PC-9 (cell line): ENCODE measurements at regions not wholly inside any gene's neighbourhood (a gene's known extent, or its start where the extent isn't known, plus 50 kb on each side); places are given as distances from the start of the nearest gene placed in this dataset.

Source experiments
- BruUV-seq: library from RNA; stranded (reverse); fragments of 400-500 nt; replicated peaks from 2 replicates; lab custom pipeline; 2021; lab: Mats Ljungman, UMichigan
- CTCF ChIA-PET: fragments of 300-600 bp; sonication (Branson Sonifier 250); formaldehyde crosslinking; loops from one replicate; lab custom pipeline; 2022; ENCODE audit warnings: antibody characterized with exemption; lab: Charles Lee
- POLR2A ChIA-PET: fragments of 300-600 bp; sonication (Branson Sonifier 250); formaldehyde crosslinking; loops from one replicate; lab custom pipeline; 2022; ENCODE audit warnings: antibody characterized with exemption; ENCODE audit not compliant: unreplicated experiment; lab: Charles Lee
- DNase-seq, 2 experiments: peaks; one replicate each; pipeline versions ENCODE4 v3.0.0 to v3.0.0-alpha.2; 2015 to 2022; ENCODE audit warnings: mixed read lengths in 1 of 2
- H2AFZ ChIP-seq: fragments of 200-600 bp; sonication (generic); 2 replicates; pipeline ENCODE4 v1.8.1; 2017; ENCODE audit warnings: antibody characterized with exemption
- H3F3A ChIP-seq: fragments of 200-600 bp; sonication (generic); 2 replicates; pipeline ENCODE4 v1.8.1; 2017; ENCODE audit warnings: antibody characterized with exemption, mild to moderate bottlenecking, low read depth; ENCODE audit not compliant: insufficient read depth
- H3K27ac ChIP-seq: fragments of 200-600 bp; sonication (generic); 2 replicates; pipeline ENCODE4 v1.6.1; 2016; ENCODE audit warnings: mixed run types
- H3K27me3 ChIP-seq: fragments of 200-600 bp; sonication (generic); 2 replicates; pipeline ENCODE4 v1.6.1; 2016; ENCODE audit warnings: low read depth, mixed run types; ENCODE audit not compliant: insufficient read depth
- H3K36me3 ChIP-seq: fragments of 200-600 bp; sonication (generic); 2 replicates; pipeline ENCODE4 v1.6.1; 2016; ENCODE audit warnings: low read depth, mixed run types
- H3K4me1 ChIP-seq: fragments of 200-600 bp; sonication (generic); replicated peaks from 2 replicates; pipeline ENCODE4 v1.6.1; 2016; ENCODE audit warnings: mixed run types; ENCODE audit not compliant: insufficient read depth
- H3K4me2 ChIP-seq: fragments of 200-600 bp; sonication (generic); 2 replicates; pipeline ENCODE4 v1.6.1; 2017; ENCODE audit warnings: mixed run types
- H3K4me3 ChIP-seq: fragments of 200-600 bp; sonication (generic); 2 replicates; pipeline ENCODE4 v1.6.1; 2016; ENCODE audit warnings: mixed run types
- H3K79me2 ChIP-seq: fragments of 200-600 bp; sonication (generic); 2 replicates; pipeline ENCODE4 v1.6.1; 2017; ENCODE audit warnings: low read depth, mixed run types
- H3K9me2 ChIP-seq: fragments of 200-600 bp; sonication (generic); 2 replicates; pipeline ENCODE4 v1.8.1; 2017; ENCODE audit warnings: mild to moderate bottlenecking; ENCODE audit not compliant: insufficient read depth
- H3K9me3 ChIP-seq: fragments of 200-600 bp; sonication (generic); 2 replicates; pipeline ENCODE4 v1.8.1; 2016; ENCODE audit warnings: low read depth; ENCODE audit not compliant: insufficient read depth
- H4K20me1 ChIP-seq: fragments of 200-600 bp; sonication (generic); 2 replicates; pipeline ENCODE4 v1.8.1; 2017; ENCODE audit not compliant: insufficient read depth
- EZH2 ChIP-seq: fragments of 200-600 bp; sonication (generic); IDR thresholded peaks from 2 replicates; pipeline ENCODE4 v1.8.0; 2017; ENCODE audit warnings: antibody characterized with exemption, low read depth
- intact Hi-C: fragments of 100-400 bp; cut with micrococcal nuclease; formaldehyde crosslinking; loops from one replicate; pipeline ENCODE4 v1.10.0; 2022; ENCODE audit not compliant: unreplicated experiment
- TF ChIP-seq, protein P1 (sequence below): fragments of 200-600 bp; sonication (generic); conservative IDR thresholded peaks from 2 replicates; pipeline ENCODE4 v1.6.1; 2017; ENCODE audit warnings: mixed run types, antibody characterized with exemption, mild to moderate bottlenecking, moderate library complexity

DNA sequence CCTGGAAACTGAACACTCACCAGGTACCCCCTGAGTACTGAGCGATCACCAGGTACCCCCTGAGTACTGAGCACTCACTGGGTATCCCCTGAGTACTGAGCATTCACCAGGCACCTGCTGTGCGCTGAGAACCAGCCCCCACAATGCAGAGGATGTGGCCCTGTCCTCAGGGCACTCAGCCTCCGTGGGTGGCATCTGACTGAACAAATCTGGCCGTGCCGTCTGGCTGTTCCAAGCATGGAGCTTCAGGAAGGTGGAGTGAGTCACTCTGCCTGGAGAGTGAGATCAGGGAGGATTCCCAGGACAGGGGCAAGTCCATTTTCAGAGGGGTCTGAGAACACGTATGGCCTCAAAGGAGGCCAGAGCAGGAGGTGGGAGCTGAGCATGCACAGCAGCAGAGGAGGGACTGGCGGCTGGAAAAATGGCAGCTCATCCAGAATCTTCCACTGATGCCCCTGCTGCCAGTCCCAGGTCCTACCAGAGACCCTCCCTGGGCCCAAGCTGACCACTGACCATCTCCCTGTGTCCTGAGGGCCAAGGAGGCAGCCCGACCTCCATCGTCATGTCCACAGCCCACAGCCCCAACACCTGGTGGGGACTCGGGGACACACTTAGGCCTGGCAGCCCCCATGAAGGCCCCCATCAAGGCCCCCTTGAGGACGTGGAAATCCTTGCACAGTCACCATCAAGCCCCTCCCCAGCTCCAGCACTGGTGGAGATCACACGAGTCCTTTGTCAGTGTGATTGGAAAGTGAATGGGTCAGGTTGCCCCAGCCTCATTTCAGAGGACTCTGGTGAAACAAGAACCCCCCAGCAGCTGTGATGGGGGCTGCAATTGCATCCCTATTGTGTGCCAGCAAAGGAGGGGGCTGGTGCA lies 94.1 kb downstream of the HMX1 start:
- TF ChIP-seq, protein P1, sequence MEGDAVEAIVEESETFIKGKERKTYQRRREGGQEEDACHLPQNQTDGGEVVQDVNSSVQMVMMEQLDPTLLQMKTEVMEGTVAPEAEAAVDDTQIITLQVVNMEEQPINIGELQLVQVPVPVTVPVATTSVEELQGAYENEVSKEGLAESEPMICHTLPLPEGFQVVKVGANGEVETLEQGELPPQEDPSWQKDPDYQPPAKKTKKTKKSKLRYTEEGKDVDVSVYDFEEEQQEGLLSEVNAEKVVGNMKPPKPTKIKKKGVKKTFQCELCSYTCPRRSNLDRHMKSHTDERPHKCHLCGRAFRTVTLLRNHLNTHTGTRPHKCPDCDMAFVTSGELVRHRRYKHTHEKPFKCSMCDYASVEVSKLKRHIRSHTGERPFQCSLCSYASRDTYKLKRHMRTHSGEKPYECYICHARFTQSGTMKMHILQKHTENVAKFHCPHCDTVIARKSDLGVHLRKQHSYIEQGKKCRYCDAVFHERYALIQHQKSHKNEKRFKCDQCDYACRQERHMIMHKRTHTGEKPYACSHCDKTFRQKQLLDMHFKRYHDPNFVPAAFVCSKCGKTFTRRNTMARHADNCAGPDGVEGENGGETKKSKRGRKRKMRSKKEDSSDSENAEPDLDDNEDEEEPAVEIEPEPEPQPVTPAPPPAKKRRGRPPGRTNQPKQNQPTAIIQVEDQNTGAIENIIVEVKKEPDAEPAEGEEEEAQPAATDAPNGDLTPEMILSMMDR = no peak
- no peak for TF ChIP-seq EZH2
- DNase-seq = no peak
- Histone ChIP-seq H3K79me2 (no peaks in the 10 kb centered on the region), H3K9me3 (no peaks in the 10 kb centered on the region), H3K4me1 (no peaks in the 10 kb centered on the region), H3F3A (no peaks in the 10 kb centered on the region), H3K4me3 (no peak overlapping the region), H2AFZ (no peak overlapping the region), H3K36me3 (no peaks in the 10 kb centered on the region), H3K27ac (no peak overlapping the region), H3K27me3 (peaks cover 71% of the 10 kb centered on the region), H3K4me2 (no peak overlapping the region), H4K20me1 (no peaks in the 10 kb centered on the region), H3K9me2 (no peaks in the 10 kb centered on the region)
- intact Hi-C loops = no loop called here
- no TSS peak for BruUV-seq
- ChIA-PET CTCF (no interaction called here), POLR2A (no interaction called here)

DNA sequence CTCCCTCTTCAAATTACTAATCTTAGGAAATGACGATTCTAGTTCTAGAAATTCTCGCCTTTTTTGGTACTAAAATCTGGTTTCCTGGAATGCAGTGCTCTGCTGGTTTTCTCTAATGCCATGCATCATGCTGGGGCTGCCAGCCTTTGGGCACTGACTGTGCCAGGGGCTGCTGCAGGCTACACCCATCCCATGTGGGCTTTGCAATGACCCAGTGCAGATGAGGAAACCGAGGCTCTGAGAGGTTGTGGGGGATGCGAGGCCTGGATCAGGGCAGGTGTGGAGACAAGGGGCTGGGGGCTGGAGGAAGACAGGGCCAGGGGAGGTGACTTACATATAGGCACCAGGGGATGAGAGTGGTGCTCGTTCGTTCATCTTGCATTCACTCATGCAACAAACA lies 95.3 kb downstream of the HMX1 start:
- no peak overlapping the region for H2AFZ ChIP-seq
- H3K27me3 ChIP-seq = peaks cover 69% of the 10 kb centered on the region
- no peak for DNase-seq
- no peaks in the 10 kb centered on the region for H3K79me2 ChIP-seq
- no peak overlapping the region for H3K4me3 ChIP-seq
- intact Hi-C loops = no loop called here
- no peaks in the 10 kb centered on the region for H3K9me3 ChIP-seq
- CTCF ChIA-PET = no interaction called here
- no peaks in the 10 kb centered on the region for H3K4me1 ChIP-seq
- TF ChIP-seq, protein P1 = no peak
- no peak for TF ChIP-seq EZH2
- no TSS peak for BruUV-seq
- H3K4me2 ChIP-seq = no peak overlapping the region
- no peaks in the 10 kb centered on the region for H4K20me1 ChIP-seq
- POLR2A ChIA-PET = no interaction called here
- no peaks in the 10 kb centered on the region for H3K36me3 ChIP-seq
- H3K27ac ChIP-seq = no peak overlapping the region
- no peaks in the 10 kb centered on the region for H3K9me2 ChIP-seq
- H3F3A ChIP-seq = no peaks in the 10 kb centered on the region

DNA sequence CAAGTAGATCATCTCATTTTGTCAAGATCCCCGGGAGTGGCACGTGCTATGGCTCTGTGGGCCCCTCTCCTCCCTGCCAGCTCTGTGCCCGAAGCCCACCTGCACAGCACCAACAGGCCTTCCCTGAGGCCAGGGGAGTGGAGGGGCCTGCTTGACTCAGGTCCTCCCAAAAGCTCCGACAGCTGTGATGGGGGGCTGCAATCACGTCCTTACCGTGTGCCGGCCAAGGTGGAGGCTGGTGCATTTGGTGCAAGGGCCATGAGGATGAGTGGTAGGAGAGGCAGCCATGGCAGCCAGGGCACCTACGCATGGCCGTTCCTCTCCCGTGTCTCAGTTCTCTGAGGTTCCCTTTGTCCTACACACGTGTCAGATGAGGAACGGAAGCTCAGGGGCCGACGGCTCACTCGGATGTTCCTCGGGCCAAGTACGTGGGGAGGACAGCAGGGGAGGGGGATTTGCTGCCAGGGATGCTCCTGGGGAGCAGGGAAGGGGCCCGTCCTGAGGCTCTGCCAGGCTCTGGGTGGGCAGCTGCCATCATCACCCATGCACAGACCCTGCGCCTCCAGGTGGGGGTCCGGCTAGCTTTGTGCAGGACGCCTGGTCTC lies 95.8 kb downstream of the HMX1 start:
- H3F3A ChIP-seq = no peaks in the 10 kb centered on the region
- TF ChIP-seq, protein P1 = no peak
- no peak for TF ChIP-seq EZH2
- H3K36me3 ChIP-seq = no peaks in the 10 kb centered on the region
- no TSS peak for BruUV-seq
- peaks cover 70% of the 10 kb centered on the region for H3K27me3 ChIP-seq
- POLR2A ChIA-PET = no interaction called here
- no peak for DNase-seq
- H3K9me2 ChIP-seq = no peaks in the 10 kb centered on the region
- H3K4me1 ChIP-seq = no peaks in the 10 kb centered on the region
- H3K79me2 ChIP-seq = no peaks in the 10 kb centered on the region
- intact Hi-C loops = no loop called here
- CTCF ChIA-PET = interaction anchor here (0.7 kb wide), 1 partner anchor 89 kb away, joined by 5 read pairs; no protein-coding TSS in a partner anchor
- no peak overlapping the region for H3K27ac ChIP-seq
- no peak overlapping the region for H3K4me3 ChIP-seq
- no peaks in the 10 kb centered on the region for H3K9me3 ChIP-seq
- no peak overlapping the region for H2AFZ ChIP-seq
- no peaks in the 10 kb centered on the region for H4K20me1 ChIP-seq
- no peak overlapping the region for H3K4me2 ChIP-seq
